Upper lobe of left lung (tissue), 4 donors: ENCODE measurements at regions not wholly inside any gene's neighbourhood (a gene's known extent, or its start where the extent isn't known, plus 50 kb on each side); places are given as distances from the start of the nearest gene placed in this dataset.

Experiments
- POLR2A ChIP-seq, 4 donors: fragments of 450-650 bp; IDR thresholded peaks; one replicate each; pipeline ENCODE4 v1.5.1; 2016 to 2017; ENCODE audit warnings: antibody characterized with exemption in 4 of 4, mild to moderate bottlenecking in 2 of 4
- POLR2AphosphoS5 ChIP-seq, 2 donors: sonication (generic); formaldehyde crosslinking; IDR thresholded peaks; one replicate each; pipeline ENCODE4 v1.5.1; 2017; ENCODE audit warnings: antibody characterized with exemption in 2 of 2
- TF ChIP-seq, protein P1 (sequence below), 6 experiments: fragments of 450-650 bp in 4 of 6; fragments of 200-600 bp in 2 of 6; sonication (generic) in 2 of 6; IDR thresholded peaks; one replicate each; pipeline ENCODE4 v1.5.1; 2016 to 2019; ENCODE audit warnings: antibody characterized with exemption in 6 of 6

DNA sequence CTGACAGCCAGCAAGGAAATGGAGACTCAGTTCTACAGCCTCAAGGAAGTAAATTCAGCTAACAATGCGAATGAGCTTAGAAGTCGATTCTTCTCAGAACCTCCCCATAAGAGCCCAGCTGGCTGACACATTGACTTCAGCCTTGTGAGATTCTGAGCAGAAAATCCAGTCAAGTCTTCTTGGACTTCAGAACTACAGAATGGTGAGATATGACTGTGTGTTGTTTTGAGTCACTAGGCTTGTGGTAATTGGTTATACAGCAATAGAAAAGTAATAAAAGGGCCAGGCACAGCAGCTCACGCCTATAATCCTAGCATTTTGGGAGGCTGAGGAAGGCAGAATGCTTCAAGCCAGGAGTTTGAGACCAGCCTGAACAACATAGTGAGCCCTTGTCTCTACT is 161.8 kb upstream of the IVNS1ABP start:
- TF ChIP-seq, protein P1, sequence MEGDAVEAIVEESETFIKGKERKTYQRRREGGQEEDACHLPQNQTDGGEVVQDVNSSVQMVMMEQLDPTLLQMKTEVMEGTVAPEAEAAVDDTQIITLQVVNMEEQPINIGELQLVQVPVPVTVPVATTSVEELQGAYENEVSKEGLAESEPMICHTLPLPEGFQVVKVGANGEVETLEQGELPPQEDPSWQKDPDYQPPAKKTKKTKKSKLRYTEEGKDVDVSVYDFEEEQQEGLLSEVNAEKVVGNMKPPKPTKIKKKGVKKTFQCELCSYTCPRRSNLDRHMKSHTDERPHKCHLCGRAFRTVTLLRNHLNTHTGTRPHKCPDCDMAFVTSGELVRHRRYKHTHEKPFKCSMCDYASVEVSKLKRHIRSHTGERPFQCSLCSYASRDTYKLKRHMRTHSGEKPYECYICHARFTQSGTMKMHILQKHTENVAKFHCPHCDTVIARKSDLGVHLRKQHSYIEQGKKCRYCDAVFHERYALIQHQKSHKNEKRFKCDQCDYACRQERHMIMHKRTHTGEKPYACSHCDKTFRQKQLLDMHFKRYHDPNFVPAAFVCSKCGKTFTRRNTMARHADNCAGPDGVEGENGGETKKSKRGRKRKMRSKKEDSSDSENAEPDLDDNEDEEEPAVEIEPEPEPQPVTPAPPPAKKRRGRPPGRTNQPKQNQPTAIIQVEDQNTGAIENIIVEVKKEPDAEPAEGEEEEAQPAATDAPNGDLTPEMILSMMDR (IDR thresholded peaks at IDR 0.05): no peak
- no peak for TF ChIP-seq POLR2A (IDR thresholded peaks at IDR 0.05)
- TF ChIP-seq POLR2AphosphoS5 (IDR thresholded peaks at IDR 0.05): no peak
